GM12873 (cell line): ENCODE measurements at regions not wholly inside any gene's neighbourhood (a gene's known extent, or its start where the extent isn't known, plus 50 kb on each side); places are given as distances from the start of the nearest gene placed in this dataset.

Experiments used
- TF ChIP-seq, protein P1 (sequence below): IDR thresholded peaks from 2 replicates; pipeline ENCODE4 v1.5.1; 2012; ENCODE audit warnings: low read depth, mild to moderate bottlenecking, moderate library complexity, low read length, control low read depth; ENCODE audit not compliant: insufficient read depth; ENCODE audit errors: missing control alignments

DNA sequence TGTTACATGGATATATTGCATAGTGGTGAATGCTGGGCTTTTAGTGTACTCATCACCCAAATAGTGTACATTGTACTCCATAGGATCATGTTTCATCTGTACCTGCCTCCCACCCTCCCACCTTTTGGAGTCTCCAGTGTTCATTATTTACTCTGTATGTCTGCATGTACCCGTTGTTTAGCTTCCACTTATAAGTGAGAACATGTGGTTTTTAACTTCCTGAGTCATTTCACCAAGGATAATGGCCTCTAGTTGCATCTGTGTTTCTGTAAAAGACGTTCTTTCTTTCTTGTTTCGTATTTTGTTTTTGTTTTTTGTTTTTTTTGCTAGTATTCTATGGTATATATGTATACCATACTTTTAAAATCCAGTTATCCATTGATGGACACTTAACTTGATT, 107.5 kb downstream of the MSTN start:
- TF ChIP-seq, protein P1, sequence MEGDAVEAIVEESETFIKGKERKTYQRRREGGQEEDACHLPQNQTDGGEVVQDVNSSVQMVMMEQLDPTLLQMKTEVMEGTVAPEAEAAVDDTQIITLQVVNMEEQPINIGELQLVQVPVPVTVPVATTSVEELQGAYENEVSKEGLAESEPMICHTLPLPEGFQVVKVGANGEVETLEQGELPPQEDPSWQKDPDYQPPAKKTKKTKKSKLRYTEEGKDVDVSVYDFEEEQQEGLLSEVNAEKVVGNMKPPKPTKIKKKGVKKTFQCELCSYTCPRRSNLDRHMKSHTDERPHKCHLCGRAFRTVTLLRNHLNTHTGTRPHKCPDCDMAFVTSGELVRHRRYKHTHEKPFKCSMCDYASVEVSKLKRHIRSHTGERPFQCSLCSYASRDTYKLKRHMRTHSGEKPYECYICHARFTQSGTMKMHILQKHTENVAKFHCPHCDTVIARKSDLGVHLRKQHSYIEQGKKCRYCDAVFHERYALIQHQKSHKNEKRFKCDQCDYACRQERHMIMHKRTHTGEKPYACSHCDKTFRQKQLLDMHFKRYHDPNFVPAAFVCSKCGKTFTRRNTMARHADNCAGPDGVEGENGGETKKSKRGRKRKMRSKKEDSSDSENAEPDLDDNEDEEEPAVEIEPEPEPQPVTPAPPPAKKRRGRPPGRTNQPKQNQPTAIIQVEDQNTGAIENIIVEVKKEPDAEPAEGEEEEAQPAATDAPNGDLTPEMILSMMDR, result no peak

GRCh38 chr2:189952536-189953109, 109.9 kb downstream of the MSTN start:
- TF ChIP-seq, protein P1, result no peak

- TF ChIP-seq, protein P1, result no peak
These were observed 110.6 kb downstream of the MSTN start for GRCh38 chr2:189951791-189952535.

DNA sequence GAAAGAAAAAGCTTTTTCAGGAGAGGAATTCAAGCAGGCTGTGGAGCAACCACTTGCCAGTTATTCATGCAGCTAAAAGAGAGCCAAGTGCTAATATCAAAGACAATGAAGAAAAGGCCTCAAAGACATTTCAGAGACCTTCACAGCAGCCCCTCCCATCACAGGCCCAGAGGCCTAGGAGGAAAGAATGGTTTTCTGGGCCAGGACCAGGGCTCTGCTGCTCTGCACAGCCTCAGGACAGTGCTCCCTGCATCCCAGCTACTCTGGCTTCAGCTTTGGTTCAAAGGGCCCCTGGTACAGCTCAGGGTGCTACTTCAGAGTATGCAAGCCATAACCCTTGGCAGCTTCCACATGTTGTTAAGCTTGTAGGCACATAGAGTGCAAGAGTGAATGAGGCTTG, 119.5 kb downstream of the MSTN start:
- TF ChIP-seq, protein P1, result no peak

DNA sequence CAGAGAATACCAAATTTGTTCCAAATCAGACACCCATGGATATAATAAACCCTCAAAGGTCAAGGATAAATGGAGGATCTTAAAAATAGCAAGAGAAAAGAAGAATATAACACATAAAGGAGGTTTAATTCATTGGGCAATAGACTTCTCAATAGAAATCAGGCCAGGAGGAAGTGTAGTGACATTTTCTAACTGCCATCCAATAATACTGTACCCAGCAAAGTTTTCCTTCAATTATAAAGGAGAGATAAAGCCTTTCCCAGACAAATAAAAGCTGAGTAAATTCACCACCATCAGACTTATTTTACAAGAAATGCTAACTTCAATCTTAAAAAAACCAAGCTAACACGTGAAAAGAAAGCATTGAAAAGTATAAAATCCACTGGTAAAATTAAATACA, 121.6 kb downstream of the MSTN start:
- TF ChIP-seq, protein P1, result no peak

DNA sequence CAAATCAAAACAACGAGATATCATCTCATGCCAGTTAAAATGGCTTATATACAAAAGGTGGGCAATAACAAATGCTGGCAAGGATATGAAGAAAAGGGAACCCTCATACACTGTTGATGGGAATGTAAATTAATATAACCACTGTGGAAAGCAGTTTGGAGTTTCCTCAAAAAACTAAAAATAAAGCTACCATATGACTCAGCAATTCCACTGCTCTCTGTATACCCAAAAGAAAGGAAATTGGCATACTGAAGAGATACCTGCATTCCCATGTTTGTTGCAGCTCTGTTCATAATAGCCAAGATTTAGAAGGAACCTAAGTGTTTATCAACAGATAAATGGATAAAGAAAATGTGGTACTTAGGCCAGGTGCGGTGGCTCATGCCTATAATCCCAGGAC, 124.8 kb downstream of the MSTN start:
- TF ChIP-seq, protein P1, result no peak

GRCh38 chr2:189933911-189934399, 128.6 kb downstream of the MSTN start:
- TF ChIP-seq, protein P1, result no peak
